HG03196 (cell line): ENCODE measurements at regions not wholly inside any gene's neighbourhood (a gene's known extent, or its start where the extent isn't known, plus 50 kb on each side); places are given as distances from the start of the nearest gene placed in this dataset.

Experiments
- ATAC-seq: cut with Tn5 transposase; IDR thresholded peaks from one replicate; pipeline ENCODE4 v1.9.1; 2021; ENCODE audit not compliant: unreplicated experiment

DNA sequence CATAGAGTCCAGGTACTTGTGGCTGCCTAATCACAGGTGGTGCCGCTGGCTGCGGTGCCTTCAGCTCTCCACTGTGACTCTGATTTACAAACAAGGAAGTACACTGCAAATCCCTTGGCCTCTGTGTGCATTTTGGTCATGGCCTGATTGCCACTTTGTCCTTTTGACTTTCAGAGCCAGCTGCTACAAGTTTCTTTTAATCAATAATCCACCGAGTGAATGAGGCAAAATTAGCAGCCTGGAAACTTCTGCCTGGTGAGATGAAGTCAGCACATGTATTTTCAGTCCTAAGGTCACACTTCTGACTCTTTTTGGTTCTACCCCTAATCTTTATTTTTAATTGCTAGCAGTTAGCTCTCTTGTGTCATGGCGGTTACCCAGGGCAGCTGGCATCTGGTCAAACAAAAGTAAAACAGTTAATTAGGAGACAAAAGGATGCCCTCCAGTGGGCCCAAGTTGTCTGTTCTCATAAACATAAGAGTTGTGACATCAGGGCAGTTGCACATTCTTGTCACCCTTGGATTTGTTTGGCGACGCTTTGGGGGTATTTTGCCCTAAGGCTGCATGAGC is 62.3 kb upstream of the LNX1 start:
- peak; percentile 71 for ATAC-seq

- no peak for ATAC-seq
These were observed 60.0 kb upstream of the LNX1 start for GRCh38 chr4:53651156-53651735.

GRCh38 chr4:53649357-53649756 is 58.1 kb upstream of the LNX1 start:
- ATAC-seq: no peak

DNA sequence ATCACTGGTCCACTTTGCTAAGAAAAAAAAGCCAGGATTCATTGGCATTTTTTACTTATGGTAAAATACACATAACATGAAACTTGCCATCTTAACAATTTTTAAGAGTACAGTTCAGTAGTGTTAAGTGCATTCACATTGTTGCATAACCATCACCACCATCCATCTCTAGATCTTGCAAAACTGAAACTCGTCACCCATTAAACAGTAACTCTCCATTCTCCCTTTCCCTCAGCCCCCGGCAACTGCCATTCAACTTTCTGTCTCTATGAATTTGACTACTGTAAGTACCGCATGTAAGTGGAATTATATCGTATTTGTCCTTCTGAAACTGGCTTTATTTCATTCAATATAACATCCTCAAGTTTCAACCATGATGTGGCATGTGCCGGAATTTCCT is 56.3 kb upstream of the LNX1 start:
- no peak for ATAC-seq

- no peak for ATAC-seq
These were observed 55.5 kb upstream of the LNX1 start for GRCh38 chr4:53646795-53647194.

DNA sequence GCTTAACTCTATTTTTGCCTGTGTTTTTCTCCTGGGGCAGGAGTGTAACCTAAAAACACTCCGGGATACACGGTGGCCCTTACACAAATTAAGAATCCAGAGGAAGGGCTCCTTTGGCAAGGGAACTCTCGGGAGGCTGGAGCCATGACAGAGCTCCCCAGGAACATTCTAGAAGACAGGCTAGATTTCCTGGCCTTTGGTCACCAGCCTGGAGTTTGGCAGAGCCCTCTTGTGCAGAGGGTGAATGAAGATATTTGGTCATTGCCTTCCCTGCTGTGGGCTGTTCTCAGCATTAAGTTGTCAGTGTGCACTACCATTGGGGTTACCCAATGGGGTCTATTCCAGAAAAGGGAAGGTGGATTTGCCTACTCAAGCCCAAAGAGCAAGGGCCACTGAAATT is 53.8 kb upstream of the LNX1 start:
- ATAC-seq: no peak

DNA sequence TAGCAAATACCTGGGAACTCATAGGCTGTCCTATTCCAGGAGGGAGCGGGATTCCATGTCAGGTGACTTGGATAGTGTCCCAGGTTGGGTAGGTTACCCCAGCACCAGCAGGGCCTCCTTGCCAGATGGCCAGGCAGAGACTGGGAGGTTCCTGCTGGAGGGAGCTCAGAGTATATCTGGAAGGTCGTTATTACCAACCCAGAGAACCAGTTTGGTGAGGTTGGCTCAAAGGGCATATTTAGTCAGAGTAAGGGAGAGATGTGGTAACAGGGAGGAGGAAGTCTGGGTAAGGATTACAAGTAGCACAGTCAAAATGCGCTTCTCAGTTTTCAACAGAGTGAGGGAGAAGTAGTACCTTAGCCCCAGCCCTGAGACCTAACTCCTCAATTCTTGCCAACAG is 53.3 kb upstream of the LNX1 start:
- ATAC-seq: no peak
